ENCODE measurements at regions not wholly inside any gene's neighbourhood (a gene's known extent, or its start where the extent isn't known, plus 50 kb on each side); places are given as distances from the start of the nearest gene placed in this dataset.

GRCh38 chr18:75958683-75959082, 531.2 kb upstream of the SMIM21 start:
- no peaks in the 10 kb centered on the region for H3K36me3 ChIP-seq (ENCODE audit: low read depth)
- DNase-seq (no peak), ATAC-seq (no peak)
- H3K4me1 ChIP-seq (ENCODE audit: low read depth): no peaks in the 10 kb centered on the region
- intact Hi-C loops (cut with DNase I, micrococcal nuclease): no loop called here
- H3K4me3 ChIP-seq: no peak overlapping the region
- H3K9me3 ChIP-seq: peaks cover 8% of the 10 kb centered on the region
- TF ChIP-seq CTCF (IDR thresholded peaks at IDR 0.05): no peak

GRCh38 chr18:75945265-75945933, 517.9 kb upstream of the SMIM21 start:
- DNase-seq: no peak
- Histone ChIP-seq H3K36me3 (ENCODE audit: low read depth) (no peaks in the 10 kb centered on the region), H3K4me3 (no peak overlapping the region), H3K9me3 (peaks cover 12% of the 10 kb centered on the region), H3K4me1 (ENCODE audit: low read depth) (no peaks in the 10 kb centered on the region)
- no peak for TF ChIP-seq CTCF (IDR thresholded peaks at IDR 0.05)
- intact Hi-C loops (cut with DNase I, micrococcal nuclease): no loop called here
- no peak for ATAC-seq

GRCh38 chr18:75937306-75937705, 509.8 kb upstream of the SMIM21 start:
- Histone ChIP-seq H3K9me3 (no peaks in the 10 kb centered on the region), H3K36me3 (ENCODE audit: low read depth) (no peaks in the 10 kb centered on the region), H3K4me1 (ENCODE audit: low read depth) (no peaks in the 10 kb centered on the region), H3K4me3 (no peak overlapping the region)
- ATAC-seq: no peak
- DNase-seq: no peak
- no peak for TF ChIP-seq CTCF (IDR thresholded peaks at IDR 0.05)
- intact Hi-C loops (cut with DNase I, micrococcal nuclease): no loop called here

- Histone ChIP-seq H3K4me1 (ENCODE audit: low read depth) (no peaks in the 10 kb centered on the region), H3K9me3 (no peaks in the 10 kb centered on the region), H3K4me3 (no peak overlapping the region), H3K36me3 (ENCODE audit: low read depth) (no peaks in the 10 kb centered on the region)
- intact Hi-C loops (cut with DNase I, micrococcal nuclease): no loop called here
- ATAC-seq (no peak), DNase-seq (no peak)
- TF ChIP-seq CTCF (IDR thresholded peaks at IDR 0.05): no peak
These were observed 509.4 kb upstream of the SMIM21 start for GRCh38 chr18:75936862-75937261.

GRCh38 chr18:75931079-75931478, 503.6 kb upstream of the SMIM21 start:
- intact Hi-C loops (cut with DNase I, micrococcal nuclease): no loop called here
- H3K9me3 ChIP-seq: no peaks in the 10 kb centered on the region
- no peaks in the 10 kb centered on the region for H3K4me1 ChIP-seq (ENCODE audit: low read depth)
- H3K36me3 ChIP-seq (ENCODE audit: low read depth): no peaks in the 10 kb centered on the region
- H3K4me3 ChIP-seq: no peak overlapping the region
- ATAC-seq (no peak), DNase-seq (no peak)
- TF ChIP-seq CTCF (IDR thresholded peaks at IDR 0.05): no peak

GRCh38 chr18:75928706-75929105, 501.2 kb upstream of the SMIM21 start:
- no peak for ATAC-seq
- TF ChIP-seq CTCF (IDR thresholded peaks at IDR 0.05): no peak
- H3K36me3 ChIP-seq (ENCODE audit: low read depth): no peaks in the 10 kb centered on the region
- no peak for DNase-seq
- no peaks in the 10 kb centered on the region for H3K4me1 ChIP-seq (ENCODE audit: low read depth)
- no peaks in the 10 kb centered on the region for H3K9me3 ChIP-seq
- intact Hi-C loops (cut with DNase I, micrococcal nuclease): no loop called here
- no peak overlapping the region for H3K4me3 ChIP-seq
